Activated T-helper 9 cell treated with anti-CD3 and anti-CD28 coated beads, Interleukin-2, amount 50 U/mL, for 16 hours (primary cell): ENCODE measurements at regions not wholly inside any gene's neighbourhood (a gene's known extent, or its start where the extent isn't known, plus 50 kb on each side); places are given as distances from the start of the nearest gene placed in this dataset.
"Not testable (repeated sequence)": the region's sequence is repeated elsewhere in the genome, so short reads cannot be mapped to it uniquely, and the experiment has no call there.

ENCODE experiments used
- DNase-seq: peaks from one replicate; pipeline ENCODE4 v3.0.0-alpha.2; 2020; ENCODE audit warnings: low read depth

- not testable (repeated sequence) for DNase-seq
Measured at GRCh38 chr1:148386031-148386398, 97.1 kb downstream of the PPIAL4G start.

- no peak for DNase-seq
Measured at GRCh38 chr1:148385371-148386030, 97.6 kb downstream of the PPIAL4G start.

GRCh38 chr1:148383966-148384365 lies 99.1 kb downstream of the PPIAL4G start:
- no peak for DNase-seq

- DNase-seq = no peak
Measured at GRCh38 chr1:148379697-148380096, 103.4 kb downstream of the PPIAL4G start.

GRCh38 chr1:148379170-148379500 lies 104.0 kb downstream of the PPIAL4G start:
- DNase-seq = no peak

- DNase-seq = not testable (repeated sequence)
Measured at GRCh38 chr1:148377992-148378391, 105.1 kb downstream of the PPIAL4G start.

GRCh38 chr1:148377045-148377444 lies 106.1 kb downstream of the PPIAL4G start:
- DNase-seq = not testable (repeated sequence)

GRCh38 chr1:148374101-148374500 lies 109.0 kb downstream of the PPIAL4G start:
- DNase-seq = no peak

GRCh38 chr1:148373192-148373925 lies 109.7 kb downstream of the PPIAL4G start:
- no peak for DNase-seq

- DNase-seq = no peak
Measured at GRCh38 chr1:148372731-148373130, 110.4 kb downstream of the PPIAL4G start.

GRCh38 chr1:148372051-148372726 lies 110.9 kb downstream of the PPIAL4G start:
- DNase-seq = not testable (repeated sequence)

- peak; percentile 48 for DNase-seq
Measured at GRCh38 chr1:148371551-148371994, 111.5 kb downstream of the PPIAL4G start.

GRCh38 chr1:148370661-148371060 lies 112.4 kb downstream of the PPIAL4G start:
- DNase-seq = not testable (repeated sequence)

GRCh38 chr1:148367596-148367995 lies 115.5 kb downstream of the PPIAL4G start:
- no peak for DNase-seq

GRCh38 chr1:148366136-148366753 lies 116.9 kb downstream of the PPIAL4G start:
- DNase-seq = not testable (repeated sequence)

- not testable (repeated sequence) for DNase-seq
Measured at GRCh38 chr1:148365151-148365550, 118.0 kb downstream of the PPIAL4G start.

GRCh38 chr1:148363979-148364378 lies 119.1 kb downstream of the PPIAL4G start:
- DNase-seq = not testable (repeated sequence)

- DNase-seq = no peak
Measured at GRCh38 chr1:148363439-148363810, 119.7 kb downstream of the PPIAL4G start.

GRCh38 chr1:148362626-148363438 lies 120.3 kb downstream of the PPIAL4G start:
- peak; percentile 20 for DNase-seq

- peak; percentile 26 for DNase-seq
Measured at GRCh38 chr1:148362216-148362611, 120.9 kb downstream of the PPIAL4G start.

- DNase-seq = peak; percentile 25
Measured at GRCh38 chr1:148361427-148362215, 121.5 kb downstream of the PPIAL4G start.
